GM21381 (cell line): ENCODE measurements at regions not wholly inside any gene's neighbourhood (a gene's known extent, or its start where the extent isn't known, plus 50 kb on each side); places are given as distances from the start of the nearest gene placed in this dataset.

Experiments
- ATAC-seq: cut with Tn5 transposase; IDR thresholded peaks from one replicate; pipeline ENCODE4 v1.9.1; 2021; ENCODE audit warnings: mild to moderate bottlenecking, moderate library complexity; ENCODE audit not compliant: unreplicated experiment

DNA sequence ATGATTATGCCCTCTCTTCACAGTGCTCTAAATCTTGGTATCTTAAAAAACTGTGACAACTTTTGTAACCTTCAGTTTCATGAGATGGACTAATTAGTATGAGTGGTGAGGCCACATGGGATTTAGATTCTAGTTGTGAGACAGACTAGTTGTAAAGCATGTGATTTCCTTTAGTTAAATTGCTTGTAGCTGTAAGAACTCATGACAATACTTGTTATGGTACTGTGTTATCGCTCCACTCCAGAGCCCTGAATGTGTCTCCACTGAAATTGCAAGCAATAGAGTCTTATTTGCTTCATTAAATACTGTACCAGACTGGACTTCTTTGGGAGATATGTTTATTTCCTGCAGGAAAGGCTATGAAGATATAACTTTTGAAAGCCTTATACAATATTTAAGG lies 1198.3 kb upstream of the CDH6 start:
- no peak for ATAC-seq

DNA sequence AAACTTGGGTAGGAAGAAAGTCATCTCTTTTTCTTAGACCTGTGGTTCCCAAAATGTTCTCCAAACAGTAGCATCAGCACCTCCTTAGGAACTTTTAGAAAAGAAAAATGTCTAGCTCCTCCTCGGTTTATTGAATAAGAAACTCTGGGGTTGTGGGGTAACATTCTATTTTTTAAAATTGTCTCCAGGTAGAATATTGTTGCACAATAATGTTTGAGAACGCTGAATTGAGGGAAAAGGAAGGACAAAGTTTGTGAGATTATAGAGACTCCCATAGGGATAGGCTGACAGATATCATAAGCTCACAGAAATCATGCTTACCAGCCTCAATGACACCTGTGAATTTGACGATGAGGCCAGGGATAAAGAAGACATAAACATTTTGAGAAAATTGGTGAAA lies 1199.0 kb upstream of the CDH6 start:
- ATAC-seq = no peak

DNA sequence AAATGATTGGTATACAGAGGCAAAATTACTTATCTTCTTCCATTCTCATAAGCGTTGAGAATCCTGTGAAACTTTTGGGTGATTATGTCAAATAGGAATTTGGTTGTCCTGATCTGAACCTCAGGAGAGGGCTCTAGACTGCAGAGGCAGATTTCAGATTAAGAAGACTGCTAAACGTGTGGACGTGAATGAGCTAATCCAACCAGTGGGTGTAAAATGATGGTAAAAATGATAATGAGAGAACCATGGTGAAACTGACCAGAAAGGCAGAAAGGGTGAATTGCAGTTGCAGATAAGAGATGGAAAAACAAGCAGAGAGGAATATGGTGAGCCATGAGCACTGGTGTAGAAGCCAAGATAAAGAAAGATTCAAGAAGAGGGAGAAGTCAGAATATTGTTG lies 1200.2 kb upstream of the CDH6 start:
- no peak for ATAC-seq

DNA sequence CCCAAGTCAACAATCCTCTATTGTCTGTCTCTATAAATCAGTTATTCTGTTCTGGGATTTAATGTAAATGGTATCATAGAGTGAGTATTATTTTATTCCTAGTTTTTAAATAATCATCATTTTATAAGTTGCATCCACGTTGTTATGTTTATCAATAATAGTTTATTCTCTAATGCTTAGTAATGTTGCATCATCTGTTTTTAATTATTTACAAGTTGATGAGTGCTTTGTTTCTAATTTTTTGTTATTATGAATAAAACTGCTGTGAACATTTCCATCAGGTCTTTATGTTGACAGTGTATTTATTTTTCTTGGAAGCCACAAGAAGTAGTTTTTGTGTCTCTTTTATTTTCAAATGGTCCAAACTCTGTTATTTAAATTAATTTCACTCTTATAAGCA lies 1201.2 kb upstream of the CDH6 start:
- no peak for ATAC-seq

DNA sequence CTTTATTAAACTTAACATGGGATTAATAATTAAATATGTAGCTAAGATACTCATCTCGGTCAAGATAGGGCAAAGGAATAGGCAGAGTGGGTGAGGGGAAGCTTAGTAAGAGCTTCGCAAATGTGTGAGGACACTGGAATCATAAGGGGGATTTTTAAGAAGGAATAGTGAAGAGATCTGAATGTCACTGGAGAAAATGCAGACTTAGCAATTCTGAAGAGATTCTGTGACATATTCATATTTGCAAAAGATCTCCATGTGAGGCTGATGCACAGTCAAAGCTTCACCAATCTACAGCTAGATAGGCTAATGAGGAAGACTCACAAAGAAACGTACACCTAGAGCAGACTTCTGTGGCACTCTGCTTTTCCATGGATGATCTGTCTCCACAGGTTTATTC lies 1202.8 kb upstream of the CDH6 start:
- no peak for ATAC-seq

DNA sequence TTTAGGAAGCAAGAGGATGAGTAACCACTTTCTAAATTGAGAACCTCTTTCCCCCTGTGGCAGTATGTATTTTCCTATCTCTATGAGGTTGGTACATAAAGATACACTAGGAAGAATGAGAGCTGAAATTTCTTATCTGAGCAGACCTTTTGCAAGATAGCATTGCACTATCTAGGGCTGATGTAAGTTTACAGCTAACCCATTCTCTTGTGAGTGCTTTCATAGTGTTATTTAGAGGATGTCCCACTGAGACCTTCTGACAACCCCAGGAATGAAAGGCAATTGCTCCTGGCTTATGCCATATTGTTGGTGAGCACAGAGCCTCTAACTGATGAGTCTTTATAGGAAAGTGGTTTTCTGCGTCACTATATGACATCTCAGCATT lies 1209.3 kb upstream of the CDH6 start:
- ATAC-seq = no peak

DNA sequence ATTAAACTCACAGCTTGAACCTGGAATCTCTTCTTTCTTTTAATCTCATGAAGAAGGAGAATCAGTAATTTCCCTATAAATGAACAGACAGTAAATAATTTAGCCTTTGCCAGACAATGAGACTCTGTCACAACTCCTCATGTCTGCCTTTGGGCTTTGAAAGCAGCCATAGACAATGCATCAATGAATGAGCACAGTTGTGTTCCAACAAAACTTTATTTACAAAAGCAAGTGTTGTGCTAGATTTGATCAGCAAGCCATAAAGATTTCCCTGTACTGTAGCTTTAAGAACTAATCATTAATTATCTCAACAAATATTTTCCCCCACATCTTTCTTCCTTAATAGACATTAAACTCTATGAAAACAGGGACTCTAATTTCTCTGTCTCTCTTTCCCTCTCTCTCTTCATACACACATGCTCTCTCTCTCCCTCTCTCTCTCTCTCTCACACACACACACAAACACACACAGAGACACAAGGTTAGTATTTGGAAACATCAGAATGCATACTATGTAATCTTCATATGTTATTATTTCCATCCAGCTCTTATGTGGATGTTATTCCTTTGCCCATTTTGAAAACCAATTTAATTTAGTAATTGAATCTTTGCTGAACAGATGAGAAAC lies 1209.8 kb upstream of the CDH6 start:
- ATAC-seq = no peak

DNA sequence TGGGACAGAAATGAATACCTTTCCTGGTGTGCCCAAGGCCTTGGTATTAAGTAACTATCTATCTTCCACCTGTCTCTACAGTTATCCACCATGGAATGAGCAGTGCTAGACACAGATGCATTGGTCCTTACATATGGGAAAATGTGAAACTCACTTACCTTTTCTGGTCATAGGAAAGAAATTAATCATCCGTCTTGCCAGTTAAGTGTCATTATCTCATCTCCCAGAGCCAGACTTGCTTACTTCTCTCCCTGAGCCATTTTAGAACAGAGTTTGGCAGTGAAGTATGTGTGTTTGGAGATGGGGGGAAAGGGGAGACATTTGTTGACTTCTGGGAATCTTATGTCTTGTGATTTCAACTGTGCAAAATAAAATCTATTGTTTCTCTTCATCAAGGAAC lies 1211.0 kb upstream of the CDH6 start:
- no peak for ATAC-seq

DNA sequence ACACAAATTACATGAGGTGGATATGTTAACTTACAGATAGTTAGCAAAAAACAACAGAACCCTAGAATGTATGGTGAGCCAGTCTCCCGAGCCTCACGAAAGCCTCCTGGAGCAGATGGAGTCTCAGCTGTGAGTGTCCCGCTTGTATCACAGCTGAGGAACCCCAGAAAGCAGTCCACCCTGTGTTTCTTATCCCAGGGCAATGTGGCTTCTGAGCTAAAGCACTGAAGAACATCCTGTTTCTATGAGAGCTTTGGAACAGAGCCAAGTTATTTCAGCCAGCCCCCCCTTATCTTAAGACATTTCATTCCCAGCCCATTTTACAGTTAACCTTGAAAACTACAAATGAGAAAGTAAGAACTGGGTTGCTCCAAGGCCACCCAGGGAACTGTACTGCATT lies 1220.9 kb upstream of the CDH6 start:
- no peak for ATAC-seq

DNA sequence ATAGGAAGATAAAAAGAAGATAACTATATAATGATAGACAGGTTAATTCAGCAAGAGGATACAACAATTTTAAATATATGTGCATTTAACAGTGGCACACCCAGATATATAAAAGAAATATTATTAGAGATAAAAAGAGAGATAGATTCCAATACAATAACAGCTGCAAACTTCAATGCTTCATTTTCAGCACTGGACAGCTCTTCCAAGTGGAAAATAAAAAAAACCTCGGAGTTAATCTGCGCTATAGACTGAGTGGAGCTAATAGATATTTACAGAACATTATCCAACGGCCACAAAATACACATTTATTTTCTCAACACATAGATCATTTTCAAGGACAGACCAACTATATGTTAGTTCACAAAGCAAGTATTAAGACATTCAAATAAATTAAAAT lies 1229.5 kb upstream of the CDH6 start:
- ATAC-seq = no peak

DNA sequence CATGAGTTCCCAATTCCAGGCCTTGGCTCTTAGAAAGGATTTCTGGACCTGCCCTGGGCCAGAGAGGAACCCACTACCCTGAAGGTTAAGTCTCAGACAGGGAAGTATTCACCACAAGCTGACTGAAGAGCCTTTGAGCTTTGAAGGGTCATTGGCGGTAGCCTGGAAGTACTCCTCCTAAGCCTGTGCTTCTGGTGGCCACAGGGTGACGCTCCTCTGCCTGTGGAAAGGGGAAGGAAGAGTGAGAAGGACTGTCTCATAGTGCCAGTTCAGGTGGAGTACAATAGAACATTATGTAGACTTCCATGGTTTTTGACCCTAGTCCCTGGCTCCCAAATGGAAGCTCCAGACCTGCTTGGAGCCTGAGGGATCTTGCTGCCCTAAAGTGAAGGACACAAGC lies 1233.2 kb upstream of the CDH6 start:
- ATAC-seq = no peak

DNA sequence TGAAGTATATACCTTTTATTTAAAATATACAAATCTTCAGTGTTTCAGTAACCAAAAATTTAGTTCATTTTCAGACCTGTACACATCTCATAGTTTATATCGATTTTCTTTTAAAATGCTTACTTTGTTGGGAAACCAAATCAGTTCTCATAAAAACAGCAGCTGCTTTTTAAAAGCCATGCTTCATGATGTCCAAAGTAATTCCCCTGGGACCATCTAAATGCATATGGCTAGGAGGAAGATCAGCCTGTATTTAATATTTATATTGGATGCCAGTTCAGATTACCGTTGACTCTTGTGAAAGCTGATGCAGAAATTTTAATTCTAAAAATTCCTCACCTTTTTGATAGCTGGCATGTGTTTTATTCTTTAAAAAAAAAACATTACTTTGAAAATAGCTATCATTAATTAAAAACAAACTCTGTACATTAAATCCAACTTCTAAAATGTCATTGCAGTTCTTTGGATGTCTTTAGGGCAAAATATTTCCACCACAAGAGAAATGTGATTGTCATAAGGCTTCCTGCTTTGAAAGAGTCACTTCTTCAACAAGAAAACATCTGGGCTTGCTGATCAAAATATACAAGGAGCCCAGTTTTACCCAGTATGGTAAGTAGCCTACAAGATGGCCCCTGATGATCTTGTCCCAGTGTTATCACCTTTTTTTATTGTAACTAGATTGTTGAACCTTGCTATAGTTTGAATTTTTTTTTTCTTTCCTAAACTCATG lies 1242.9 kb upstream of the CDH6 start:
- no peak for ATAC-seq

DNA sequence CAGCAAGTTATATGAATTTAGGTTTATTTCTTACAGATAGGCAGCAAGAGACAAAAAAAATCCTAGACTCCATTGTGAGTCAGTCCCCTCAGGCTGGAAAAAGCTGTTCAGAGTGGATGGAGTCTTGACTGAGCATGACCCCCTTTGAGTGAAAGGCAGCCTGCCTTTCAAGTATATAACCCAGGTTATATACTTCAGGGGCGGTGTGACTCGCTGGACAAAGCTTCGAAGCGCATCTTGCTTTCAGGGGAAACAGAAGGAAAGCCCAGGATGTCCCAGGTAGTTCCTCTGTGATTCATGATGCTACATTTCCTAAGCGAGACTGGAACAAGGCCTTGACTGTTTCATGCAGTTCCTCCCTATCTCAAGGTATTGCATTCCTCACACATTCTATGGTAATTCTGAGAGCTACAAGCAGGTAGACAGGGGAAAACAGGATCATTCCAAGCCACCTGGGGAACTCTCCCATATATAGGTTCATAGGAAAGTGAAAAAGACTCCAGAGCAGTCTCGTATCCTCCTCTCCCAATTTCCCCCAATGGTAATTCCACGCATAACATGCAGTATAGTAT lies 1244.1 kb upstream of the CDH6 start:
- ATAC-seq = no peak

DNA sequence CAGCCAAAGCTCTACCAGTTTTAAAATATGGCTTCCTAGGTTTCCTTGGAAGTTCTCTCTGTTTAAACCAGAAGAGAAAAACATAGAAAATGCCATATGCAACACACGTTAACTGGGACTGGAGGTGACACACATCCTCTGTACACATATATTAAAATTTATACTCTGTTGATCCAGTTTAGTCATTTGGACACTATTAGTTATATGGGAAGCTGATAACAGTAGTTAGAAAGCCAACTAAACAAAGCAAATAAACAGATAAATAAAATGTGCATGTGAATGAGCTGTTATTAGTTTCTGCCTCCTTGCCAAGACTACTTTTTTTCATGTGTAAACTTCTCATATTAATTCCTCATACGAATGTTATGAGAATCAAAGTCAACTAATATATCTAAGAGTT lies 1249.2 kb upstream of the CDH6 start:
- ATAC-seq = no peak

DNA sequence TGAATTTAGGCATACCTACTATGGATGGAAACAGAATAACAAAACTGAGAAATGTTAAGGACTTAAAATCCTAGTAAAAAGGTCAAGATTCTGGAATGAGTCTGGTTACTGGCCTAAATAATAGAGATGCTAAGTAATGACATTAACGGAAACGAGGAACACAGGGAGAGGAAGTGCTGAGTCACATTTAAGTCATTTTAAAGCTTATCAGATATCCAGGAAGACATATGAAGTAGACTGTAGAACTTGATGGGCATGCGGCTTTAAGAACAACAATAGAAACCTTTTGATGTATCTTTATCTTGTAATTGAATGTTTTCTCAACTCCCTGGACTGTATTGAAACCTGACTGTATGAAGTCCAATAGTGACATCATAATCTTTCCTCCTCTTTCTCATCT lies 1251.4 kb upstream of the CDH6 start:
- no peak for ATAC-seq

DNA sequence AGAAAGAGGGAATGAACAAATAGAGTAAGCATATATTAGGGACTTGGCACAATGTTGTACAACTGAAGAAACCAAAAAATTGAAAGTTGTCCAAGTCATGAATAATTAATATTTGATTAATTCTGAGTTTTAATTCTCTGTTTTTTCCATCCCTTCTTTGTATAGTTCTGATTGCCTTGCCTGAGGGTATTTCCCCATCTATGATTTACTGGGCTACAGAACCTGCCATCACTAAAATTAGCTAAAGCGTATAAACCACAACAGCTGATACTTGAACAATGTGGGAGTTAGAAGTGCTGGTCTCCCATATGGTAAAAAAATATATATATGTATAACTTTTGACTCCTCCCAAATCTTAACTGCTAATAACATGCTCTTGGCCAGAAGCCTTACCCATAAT lies 1253.5 kb upstream of the CDH6 start:
- ATAC-seq = no peak

DNA sequence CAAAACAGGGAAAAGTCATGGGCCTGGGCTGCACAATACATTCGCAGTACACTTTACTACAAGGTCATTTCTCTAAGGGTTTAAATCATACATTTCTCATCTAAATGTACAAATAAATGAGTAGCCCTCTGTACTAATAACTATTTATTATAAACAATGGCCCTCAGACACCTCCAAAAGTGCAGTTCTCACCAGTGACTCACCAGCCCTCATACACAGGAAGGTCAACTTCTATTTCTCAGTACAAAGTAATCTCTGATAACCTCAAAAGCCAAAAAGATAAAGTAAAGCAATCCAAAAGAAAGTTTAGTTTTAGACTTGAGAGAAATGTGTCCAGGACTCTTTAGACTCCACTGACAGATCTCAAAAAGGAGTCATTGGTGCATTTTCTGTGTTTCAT lies 1258.1 kb upstream of the CDH6 start:
- no peak for ATAC-seq

DNA sequence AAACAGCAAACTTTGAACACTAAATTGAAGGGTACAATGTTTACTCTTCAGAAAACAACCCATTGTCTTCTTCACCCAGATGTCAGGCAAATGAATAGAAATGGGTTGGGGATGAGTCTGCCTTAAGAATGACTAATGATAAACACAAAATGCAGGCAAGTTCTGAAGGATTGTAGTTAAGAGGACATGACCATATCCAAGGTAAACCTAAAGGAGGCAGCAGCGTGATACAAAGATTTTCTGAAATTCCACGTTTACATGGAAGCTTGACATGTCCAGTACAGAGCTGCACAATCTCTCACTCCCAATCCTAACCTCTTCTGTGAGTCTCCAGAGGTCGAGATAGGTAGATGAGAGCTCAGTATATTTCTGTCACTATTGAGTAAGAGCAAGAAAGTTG lies 1263.2 kb upstream of the CDH6 start:
- no peak for ATAC-seq

DNA sequence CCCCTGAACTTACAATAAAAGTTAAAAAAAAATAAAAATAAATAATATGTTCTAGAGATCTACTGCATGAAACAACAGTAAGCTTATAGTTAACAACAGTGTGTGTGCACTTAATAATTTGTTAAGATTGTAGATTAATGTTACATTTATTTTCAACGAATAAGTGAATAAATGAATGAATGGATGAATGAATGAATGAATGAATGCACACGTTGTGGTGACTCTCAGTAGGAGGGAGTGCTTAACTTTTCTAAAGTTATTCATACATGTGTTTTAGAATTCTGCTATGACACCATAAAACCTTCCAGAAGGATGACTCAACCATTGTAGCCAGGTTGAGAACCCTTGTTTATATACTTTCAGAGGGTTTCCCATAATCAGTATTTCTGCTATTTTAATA lies 1269.4 kb upstream of the CDH6 start:
- ATAC-seq = no peak

DNA sequence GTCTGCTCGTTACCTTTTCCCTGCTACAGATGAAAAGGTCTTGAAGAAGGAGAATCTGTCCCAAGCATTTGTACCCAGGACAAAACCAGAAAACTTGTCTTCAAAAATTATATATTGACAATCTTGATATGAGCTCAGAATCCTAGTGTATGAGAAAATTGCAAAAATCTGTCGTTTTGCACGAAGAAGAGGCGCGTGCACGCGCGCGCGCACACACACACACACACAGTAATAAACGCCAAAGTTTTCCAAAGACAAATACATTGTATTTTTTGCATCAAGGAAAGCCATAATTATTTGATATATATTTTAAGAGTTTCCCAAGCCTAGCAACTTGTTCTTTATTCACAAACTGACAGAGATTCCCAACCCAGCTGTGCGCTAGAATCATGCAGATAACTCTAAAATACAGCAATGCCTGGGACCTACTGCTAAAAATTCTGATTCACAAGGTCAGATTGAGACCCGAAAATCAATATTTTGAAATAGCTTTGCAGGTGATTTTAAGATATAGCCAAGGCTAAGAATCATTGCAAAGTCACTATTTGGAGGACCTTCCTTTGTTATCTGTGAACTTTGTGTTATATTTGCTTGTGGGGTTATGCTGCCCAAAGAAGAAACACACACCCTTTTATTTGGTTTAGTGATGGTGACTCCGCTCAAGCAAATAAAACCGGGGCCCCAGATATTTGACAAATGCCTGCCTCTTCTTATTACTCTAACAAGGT lies 1287.7 kb upstream of the CDH6 start:
- no peak for ATAC-seq

DNA sequence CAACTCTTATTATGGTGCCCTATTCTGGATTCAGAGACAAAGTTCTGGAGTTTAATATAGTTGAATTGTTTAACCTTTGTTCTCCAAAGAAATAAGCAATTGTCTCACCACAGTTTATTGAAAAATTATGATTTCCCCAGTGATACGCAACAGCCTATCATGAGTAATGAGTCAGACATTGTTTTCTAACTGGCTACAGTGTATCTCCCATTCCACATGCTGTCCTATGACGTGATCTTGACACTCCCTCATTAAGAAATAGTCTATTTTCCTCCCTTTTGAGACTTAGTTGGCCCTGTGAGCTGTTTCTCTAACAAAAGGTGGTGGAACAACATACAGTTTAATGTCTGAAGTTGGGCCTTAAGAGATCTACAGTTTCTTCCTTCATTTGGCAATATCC lies 1290.6 kb upstream of the CDH6 start:
- no peak for ATAC-seq

DNA sequence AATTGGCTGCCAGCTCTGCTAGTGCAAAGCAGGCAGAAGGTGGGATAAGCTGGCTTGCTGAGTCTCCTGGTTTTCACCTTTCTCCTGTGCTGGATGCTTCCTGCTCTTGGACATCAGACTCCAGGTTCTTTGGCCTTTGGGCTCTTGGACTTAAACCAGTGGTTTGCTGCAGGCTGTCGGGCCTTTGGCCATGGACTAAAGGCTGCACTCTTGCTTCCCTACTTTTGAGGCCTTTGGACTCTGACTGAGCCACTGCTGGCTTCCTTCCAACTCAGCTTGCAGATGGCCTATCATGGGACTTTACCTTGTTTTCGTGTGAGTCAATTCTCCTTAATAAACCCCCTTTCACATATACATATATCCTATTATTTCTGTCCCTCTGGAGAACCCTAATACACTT lies 1293.9 kb upstream of the CDH6 start:
- no peak for ATAC-seq
